SK-N-SH (cell line): ENCODE measurements at regions not wholly inside any gene's neighbourhood (a gene's known extent, or its start where the extent isn't known, plus 50 kb on each side); places are given as distances from the start of the nearest gene placed in this dataset.

Experiments used
- CTCF ChIP-seq: fragments of 200-600 bp; sonication (generic); IDR thresholded peaks from 2 replicates; pipeline ENCODE4 v1.6.1; 2017; ENCODE audit warnings: antibody characterized with exemption, mild to moderate bottlenecking, moderate library complexity
- EP300 ChIP-seq, 2 experiments: IDR thresholded peaks; 2 replicates each; pipeline versions ENCODE4 v1.4.0 to v1.6.1; 2012; ENCODE audit warnings: borderline replicate concordance in 1 of 2, low read depth in 1 of 2, low read length in 1 of 2
- MAX ChIP-seq: IDR thresholded peaks from 2 replicates; pipeline ENCODE4 v1.4.0; 2012; ENCODE audit warnings: low read depth
- MEF2A ChIP-seq: IDR thresholded peaks from 2 replicates; pipeline ENCODE4 v1.4.0; 2012; ENCODE audit warnings: low read depth, borderline replicate concordance
- NFIC ChIP-seq: IDR thresholded peaks from 2 replicates; pipeline ENCODE4 v1.4.0; 2012; ENCODE audit warnings: borderline replicate concordance
- RXRA ChIP-seq: IDR thresholded peaks from 2 replicates; pipeline ENCODE4 v1.4.0; 2012; ENCODE audit warnings: low read depth, mild to moderate bottlenecking, borderline replicate concordance
- SIN3A ChIP-seq: IDR thresholded peaks from 2 replicates; pipeline ENCODE4 v1.6.1; 2012; ENCODE audit warnings: low read depth, mild to moderate bottlenecking, low read length, moderate library complexity, borderline replicate concordance
- TF ChIP-seq, protein P1 (sequence below): IDR thresholded peaks from 2 replicates; pipeline ENCODE4 v1.6.1; 2012; ENCODE audit warnings: mild to moderate bottlenecking, low read depth, low read length, moderate library complexity

- TF ChIP-seq CTCF (no peak), RXRA (no peak), SIN3A (no peak), NFIC (no peak), MEF2A (no peak), MAX (no peak), EP300 (IDR thresholded peaks at IDR 0.05; ENCODE audit: borderline replicate concordance in 1 of 2, low read depth in 1 of 2, low read length in 1 of 2) (no peak)
- TF ChIP-seq, protein P1, sequence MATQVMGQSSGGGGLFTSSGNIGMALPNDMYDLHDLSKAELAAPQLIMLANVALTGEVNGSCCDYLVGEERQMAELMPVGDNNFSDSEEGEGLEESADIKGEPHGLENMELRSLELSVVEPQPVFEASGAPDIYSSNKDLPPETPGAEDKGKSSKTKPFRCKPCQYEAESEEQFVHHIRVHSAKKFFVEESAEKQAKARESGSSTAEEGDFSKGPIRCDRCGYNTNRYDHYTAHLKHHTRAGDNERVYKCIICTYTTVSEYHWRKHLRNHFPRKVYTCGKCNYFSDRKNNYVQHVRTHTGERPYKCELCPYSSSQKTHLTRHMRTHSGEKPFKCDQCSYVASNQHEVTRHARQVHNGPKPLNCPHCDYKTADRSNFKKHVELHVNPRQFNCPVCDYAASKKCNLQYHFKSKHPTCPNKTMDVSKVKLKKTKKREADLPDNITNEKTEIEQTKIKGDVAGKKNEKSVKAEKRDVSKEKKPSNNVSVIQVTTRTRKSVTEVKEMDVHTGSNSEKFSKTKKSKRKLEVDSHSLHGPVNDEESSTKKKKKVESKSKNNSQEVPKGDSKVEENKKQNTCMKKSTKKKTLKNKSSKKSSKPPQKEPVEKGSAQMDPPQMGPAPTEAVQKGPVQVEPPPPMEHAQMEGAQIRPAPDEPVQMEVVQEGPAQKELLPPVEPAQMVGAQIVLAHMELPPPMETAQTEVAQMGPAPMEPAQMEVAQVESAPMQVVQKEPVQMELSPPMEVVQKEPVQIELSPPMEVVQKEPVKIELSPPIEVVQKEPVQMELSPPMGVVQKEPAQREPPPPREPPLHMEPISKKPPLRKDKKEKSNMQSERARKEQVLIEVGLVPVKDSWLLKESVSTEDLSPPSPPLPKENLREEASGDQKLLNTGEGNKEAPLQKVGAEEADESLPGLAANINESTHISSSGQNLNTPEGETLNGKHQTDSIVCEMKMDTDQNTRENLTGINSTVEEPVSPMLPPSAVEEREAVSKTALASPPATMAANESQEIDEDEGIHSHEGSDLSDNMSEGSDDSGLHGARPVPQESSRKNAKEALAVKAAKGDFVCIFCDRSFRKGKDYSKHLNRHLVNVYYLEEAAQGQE: no peak
Measured at GRCh38 chr4:187174749-187175148, 451.1 kb upstream of the FAT1 start.
